GM23338 (cell line): ENCODE measurements at regions not wholly inside any gene's neighbourhood (a gene's known extent, or its start where the extent isn't known, plus 50 kb on each side); places are given as distances from the start of the nearest gene placed in this dataset.

Experiments used
- ATAC-seq: fragments of 200-7000 bp; cut with Tn5 transposase; 3 replicates; pipeline ENCODE4 v1.9.1; 2020
- DNase-seq: peaks from one replicate; pipeline ENCODE4 v3.0.0-alpha.2; 2015; ENCODE audit warnings: low spot score
- H2AFZ ChIP-seq: fragments of 200-600 bp; sonication (generic); 2 replicates; pipeline ENCODE4 v1.8.0; 2016; ENCODE audit warnings: antibody characterized with exemption, mild to moderate bottlenecking, moderate library complexity
- H3F3A ChIP-seq: fragments of 200-600 bp; sonication (generic); replicated peaks from 2 replicates; pipeline ENCODE4 v1.8.0; 2017; ENCODE audit warnings: antibody characterized with exemption, mixed run types, low read depth
- H3K27ac ChIP-seq: fragments of 200-600 bp; sonication (generic); 2 replicates; pipeline ENCODE4 v1.6.1; 2016; ENCODE audit warnings: low read depth
- H3K27me3 ChIP-seq: fragments of 200-600 bp; sonication (generic); 2 replicates; pipeline ENCODE4 v1.8.0; 2016; ENCODE audit warnings: mild to moderate bottlenecking, mixed run types, moderate library complexity; ENCODE audit not compliant: insufficient read depth
- H3K36me3 ChIP-seq: fragments of 200-600 bp; sonication (generic); 2 replicates; pipeline ENCODE4 v1.8.0; 2016; ENCODE audit warnings: mild to moderate bottlenecking; ENCODE audit not compliant: insufficient read depth
- H3K4me1 ChIP-seq: fragments of 200-600 bp; sonication (generic); 2 replicates; pipeline ENCODE4 v1.8.0; 2016; ENCODE audit warnings: mild to moderate bottlenecking, moderate library complexity; ENCODE audit not compliant: insufficient read depth
- H3K4me2 ChIP-seq: fragments of 200-600 bp; sonication (generic); 2 replicates; pipeline ENCODE4 v1.7.1; 2017; ENCODE audit warnings: mixed run types
- H3K4me3 ChIP-seq: fragments of 200-600 bp; sonication (generic); 2 replicates; pipeline ENCODE4 v1.6.1; 2016; ENCODE audit warnings: mixed run types
- H3K79me2 ChIP-seq: fragments of 200-600 bp; sonication (generic); replicated peaks from 2 replicates; pipeline ENCODE4 v1.8.0; 2017; ENCODE audit warnings: mild to moderate bottlenecking; ENCODE audit not compliant: insufficient read depth
- H3K9me2 ChIP-seq: fragments of 200-600 bp; sonication (generic); 2 replicates; pipeline ENCODE4 v1.8.0; 2017; ENCODE audit not compliant: insufficient read depth
- H4K20me1 ChIP-seq: fragments of 200-600 bp; sonication (generic); replicated peaks from 2 replicates; pipeline ENCODE4 v1.8.0; 2017; ENCODE audit warnings: mild to moderate bottlenecking; ENCODE audit not compliant: insufficient read depth
- H3K27ac Mint-ChIP-seq: 2 replicates; pipeline ENCODE4 v1.8.0; 2020; ENCODE audit warnings: inconsistent platforms, mild to moderate bottlenecking, moderate library complexity, mixed read lengths
- H3K27me3 Mint-ChIP-seq: 3 replicates; pipeline ENCODE4 v1.8.0; 2022; ENCODE audit warnings: low read depth, mild to moderate bottlenecking, moderate library complexity, mixed read lengths, inconsistent platforms; ENCODE audit not compliant: insufficient read depth, poor library complexity
- H3K36me3 Mint-ChIP-seq: 3 replicates; pipeline ENCODE4 v1.8.0; 2021; ENCODE audit warnings: low read depth, mild to moderate bottlenecking, inconsistent platforms, moderate library complexity, mixed read lengths
- H3K4me1 Mint-ChIP-seq: 3 replicates; pipeline ENCODE4 v1.8.0; 2020; ENCODE audit warnings: mild to moderate bottlenecking, inconsistent platforms, mixed read lengths
- H3K4me3 Mint-ChIP-seq: 3 replicates; pipeline ENCODE4 v1.8.0; 2021; ENCODE audit warnings: moderate library complexity, mild to moderate bottlenecking, inconsistent platforms, mixed read lengths
- H3K9me3 Mint-ChIP-seq: 3 replicates; pipeline ENCODE4 v1.8.0; 2020; ENCODE audit warnings: moderate library complexity, mild to moderate bottlenecking, inconsistent platforms, mixed read lengths
- CREB1 ChIP-seq: fragments of 250-450 bp; sonication (Bioruptor Pico); IDR thresholded peaks from 2 replicates; pipeline ENCODE4 v1.5.0; 2020; ENCODE audit warnings: low read depth, mild to moderate bottlenecking, moderate library complexity
- EZH2 ChIP-seq: fragments of 200-600 bp; sonication (generic); IDR thresholded peaks from one replicate; pipeline ENCODE4 v1.8.0; 2017; ENCODE audit warnings: antibody characterized with exemption, mild to moderate bottlenecking, low read depth; ENCODE audit not compliant: unreplicated experiment
- EZH2phosphoT487 ChIP-seq: fragments of 200-600 bp; sonication (generic); IDR thresholded peaks from one replicate; pipeline ENCODE4 v1.8.1; 2018; ENCODE audit warnings: antibody characterized with exemption; ENCODE audit not compliant: unreplicated experiment
- JUNB ChIP-seq: IDR thresholded peaks from one replicate; pipeline ENCODE4 v1.6.1; 2016; ENCODE audit warnings: antibody characterized with exemption; ENCODE audit not compliant: unreplicated experiment
- NANOG ChIP-seq: IDR thresholded peaks from 2 replicates; pipeline ENCODE4 v1.6.1; 2016; ENCODE audit warnings: antibody characterized with exemption, borderline replicate concordance
- POLR2AphosphoS5 ChIP-seq: IDR thresholded peaks from 2 replicates; pipeline ENCODE4 v1.6.1; 2016; ENCODE audit warnings: antibody characterized with exemption, low read depth
- STAT1 ChIP-seq: IDR thresholded peaks from one replicate; pipeline ENCODE4 v1.6.1; 2016; ENCODE audit warnings: antibody characterized with exemption; ENCODE audit not compliant: unreplicated experiment
- ZNF114 ChIP-seq: fragments of 250-450 bp; sonication (Bioruptor Pico); IDR thresholded peaks from 2 replicates; pipeline ENCODE4 v1.5.0; 2020; ENCODE audit warnings: mild to moderate bottlenecking, moderate library complexity
- ZNF331 ChIP-seq: fragments of 250-450 bp; sonication (Bioruptor Pico); IDR thresholded peaks from 2 replicates; pipeline ENCODE4 v1.5.0; 2020; ENCODE audit warnings: low read depth, mild to moderate bottlenecking, moderate library complexity
- TF ChIP-seq, protein P1 (sequence below), 2 experiments: fragments of 200-600 bp in 1 of 2; sonication (generic) in 1 of 2; conservative IDR thresholded peaks; 2 replicates each; pipeline versions ENCODE4 v1.5.1 to v1.6.1; 2016 to 2017; ENCODE audit warnings: antibody characterized with exemption in 2 of 2, low read depth in 2 of 2, mild to moderate bottlenecking in 2 of 2, moderate library complexity in 1 of 2
- TF ChIP-seq, protein P2 (sequence below): IDR thresholded peaks from 2 replicates; pipeline ENCODE4 v1.6.1; 2016; ENCODE audit warnings: antibody characterized with exemption
- TF ChIP-seq, protein P3 (sequence below): IDR thresholded peaks from one replicate; pipeline ENCODE4 v1.6.1; 2018; ENCODE audit warnings: antibody characterized with exemption; ENCODE audit not compliant: unreplicated experiment
- TF ChIP-seq, protein P4 (sequence below): fragments of 250-450 bp; sonication (Bioruptor Pico); IDR thresholded peaks from 2 replicates; pipeline ENCODE4 v1.5.0; 2020; ENCODE audit warnings: mild to moderate bottlenecking, moderate library complexity

DNA sequence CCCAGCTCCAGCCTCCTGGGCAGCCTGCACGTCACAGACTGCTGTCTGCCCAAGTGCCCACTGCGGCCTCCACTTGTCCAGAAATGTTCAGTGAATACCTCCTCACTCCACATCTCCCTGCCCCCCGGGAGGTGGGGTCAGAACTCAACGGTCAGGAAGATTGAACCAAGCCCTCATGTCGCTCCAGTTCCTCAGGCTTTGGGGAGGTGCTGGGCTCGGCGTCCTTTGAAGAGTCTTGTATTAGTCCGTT is 82.4 kb upstream of the LRPAP1 start:
- Mint-ChIP-seq H3K27me3 (peaks cover 11% of the 10 kb centered on the region), H3K9me3 (peaks cover 13% of the 10 kb centered on the region), H3K36me3 (no peaks in the 10 kb centered on the region; the same call in 2 of the 3 replicates), H3K27ac (no peak overlapping the region), H3K4me1 (peaks cover 7% of the 10 kb centered on the region), H3K4me3 (no peak overlapping the region)
- peaks cover 4% of the 10 kb centered on the region; the same call in 1 of the 2 replicates for H3F3A ChIP-seq
- H3K27me3 ChIP-seq = no peaks in the 10 kb centered on the region
- no peaks in the 10 kb centered on the region; the same call in 1 of the 2 replicates for H4K20me1 ChIP-seq
- no peaks in the 10 kb centered on the region for H3K36me3 ChIP-seq
- DNase-seq (no peak), ATAC-seq (no peak)
- no peaks in the 10 kb centered on the region for H3K79me2 ChIP-seq
- H3K4me2 ChIP-seq = no peak overlapping the region
- no peaks in the 10 kb centered on the region for H3K9me2 ChIP-seq
- no peak overlapping the region for H3K27ac ChIP-seq
- no peaks in the 10 kb centered on the region for H3K4me1 ChIP-seq
- H3K4me3 ChIP-seq = no peak overlapping the region
- no peak overlapping the region for H2AFZ ChIP-seq
- TF ChIP-seq STAT1 (no peak), NANOG (no peak), POLR2AphosphoS5 (no peak), CREB1 (CRISPR knock-in tag) (no peak), JUNB (no peak), ZNF114 (no peak), ZNF331 (CRISPR knock-in tag) (no peak), EZH2phosphoT487 (no peak), EZH2 (no peak)
- TF ChIP-seq, protein P1, sequence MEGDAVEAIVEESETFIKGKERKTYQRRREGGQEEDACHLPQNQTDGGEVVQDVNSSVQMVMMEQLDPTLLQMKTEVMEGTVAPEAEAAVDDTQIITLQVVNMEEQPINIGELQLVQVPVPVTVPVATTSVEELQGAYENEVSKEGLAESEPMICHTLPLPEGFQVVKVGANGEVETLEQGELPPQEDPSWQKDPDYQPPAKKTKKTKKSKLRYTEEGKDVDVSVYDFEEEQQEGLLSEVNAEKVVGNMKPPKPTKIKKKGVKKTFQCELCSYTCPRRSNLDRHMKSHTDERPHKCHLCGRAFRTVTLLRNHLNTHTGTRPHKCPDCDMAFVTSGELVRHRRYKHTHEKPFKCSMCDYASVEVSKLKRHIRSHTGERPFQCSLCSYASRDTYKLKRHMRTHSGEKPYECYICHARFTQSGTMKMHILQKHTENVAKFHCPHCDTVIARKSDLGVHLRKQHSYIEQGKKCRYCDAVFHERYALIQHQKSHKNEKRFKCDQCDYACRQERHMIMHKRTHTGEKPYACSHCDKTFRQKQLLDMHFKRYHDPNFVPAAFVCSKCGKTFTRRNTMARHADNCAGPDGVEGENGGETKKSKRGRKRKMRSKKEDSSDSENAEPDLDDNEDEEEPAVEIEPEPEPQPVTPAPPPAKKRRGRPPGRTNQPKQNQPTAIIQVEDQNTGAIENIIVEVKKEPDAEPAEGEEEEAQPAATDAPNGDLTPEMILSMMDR (conservative IDR thresholded peaks at IDR 0.05; ENCODE audit: low read depth in 2 of 2) = no peak
- TF ChIP-seq, protein P2, sequence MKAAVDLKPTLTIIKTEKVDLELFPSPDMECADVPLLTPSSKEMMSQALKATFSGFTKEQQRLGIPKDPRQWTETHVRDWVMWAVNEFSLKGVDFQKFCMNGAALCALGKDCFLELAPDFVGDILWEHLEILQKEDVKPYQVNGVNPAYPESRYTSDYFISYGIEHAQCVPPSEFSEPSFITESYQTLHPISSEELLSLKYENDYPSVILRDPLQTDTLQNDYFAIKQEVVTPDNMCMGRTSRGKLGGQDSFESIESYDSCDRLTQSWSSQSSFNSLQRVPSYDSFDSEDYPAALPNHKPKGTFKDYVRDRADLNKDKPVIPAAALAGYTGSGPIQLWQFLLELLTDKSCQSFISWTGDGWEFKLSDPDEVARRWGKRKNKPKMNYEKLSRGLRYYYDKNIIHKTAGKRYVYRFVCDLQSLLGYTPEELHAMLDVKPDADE = no peak
- TF ChIP-seq, protein P3, sequence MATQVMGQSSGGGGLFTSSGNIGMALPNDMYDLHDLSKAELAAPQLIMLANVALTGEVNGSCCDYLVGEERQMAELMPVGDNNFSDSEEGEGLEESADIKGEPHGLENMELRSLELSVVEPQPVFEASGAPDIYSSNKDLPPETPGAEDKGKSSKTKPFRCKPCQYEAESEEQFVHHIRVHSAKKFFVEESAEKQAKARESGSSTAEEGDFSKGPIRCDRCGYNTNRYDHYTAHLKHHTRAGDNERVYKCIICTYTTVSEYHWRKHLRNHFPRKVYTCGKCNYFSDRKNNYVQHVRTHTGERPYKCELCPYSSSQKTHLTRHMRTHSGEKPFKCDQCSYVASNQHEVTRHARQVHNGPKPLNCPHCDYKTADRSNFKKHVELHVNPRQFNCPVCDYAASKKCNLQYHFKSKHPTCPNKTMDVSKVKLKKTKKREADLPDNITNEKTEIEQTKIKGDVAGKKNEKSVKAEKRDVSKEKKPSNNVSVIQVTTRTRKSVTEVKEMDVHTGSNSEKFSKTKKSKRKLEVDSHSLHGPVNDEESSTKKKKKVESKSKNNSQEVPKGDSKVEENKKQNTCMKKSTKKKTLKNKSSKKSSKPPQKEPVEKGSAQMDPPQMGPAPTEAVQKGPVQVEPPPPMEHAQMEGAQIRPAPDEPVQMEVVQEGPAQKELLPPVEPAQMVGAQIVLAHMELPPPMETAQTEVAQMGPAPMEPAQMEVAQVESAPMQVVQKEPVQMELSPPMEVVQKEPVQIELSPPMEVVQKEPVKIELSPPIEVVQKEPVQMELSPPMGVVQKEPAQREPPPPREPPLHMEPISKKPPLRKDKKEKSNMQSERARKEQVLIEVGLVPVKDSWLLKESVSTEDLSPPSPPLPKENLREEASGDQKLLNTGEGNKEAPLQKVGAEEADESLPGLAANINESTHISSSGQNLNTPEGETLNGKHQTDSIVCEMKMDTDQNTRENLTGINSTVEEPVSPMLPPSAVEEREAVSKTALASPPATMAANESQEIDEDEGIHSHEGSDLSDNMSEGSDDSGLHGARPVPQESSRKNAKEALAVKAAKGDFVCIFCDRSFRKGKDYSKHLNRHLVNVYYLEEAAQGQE = no peak
- TF ChIP-seq, protein P4, sequence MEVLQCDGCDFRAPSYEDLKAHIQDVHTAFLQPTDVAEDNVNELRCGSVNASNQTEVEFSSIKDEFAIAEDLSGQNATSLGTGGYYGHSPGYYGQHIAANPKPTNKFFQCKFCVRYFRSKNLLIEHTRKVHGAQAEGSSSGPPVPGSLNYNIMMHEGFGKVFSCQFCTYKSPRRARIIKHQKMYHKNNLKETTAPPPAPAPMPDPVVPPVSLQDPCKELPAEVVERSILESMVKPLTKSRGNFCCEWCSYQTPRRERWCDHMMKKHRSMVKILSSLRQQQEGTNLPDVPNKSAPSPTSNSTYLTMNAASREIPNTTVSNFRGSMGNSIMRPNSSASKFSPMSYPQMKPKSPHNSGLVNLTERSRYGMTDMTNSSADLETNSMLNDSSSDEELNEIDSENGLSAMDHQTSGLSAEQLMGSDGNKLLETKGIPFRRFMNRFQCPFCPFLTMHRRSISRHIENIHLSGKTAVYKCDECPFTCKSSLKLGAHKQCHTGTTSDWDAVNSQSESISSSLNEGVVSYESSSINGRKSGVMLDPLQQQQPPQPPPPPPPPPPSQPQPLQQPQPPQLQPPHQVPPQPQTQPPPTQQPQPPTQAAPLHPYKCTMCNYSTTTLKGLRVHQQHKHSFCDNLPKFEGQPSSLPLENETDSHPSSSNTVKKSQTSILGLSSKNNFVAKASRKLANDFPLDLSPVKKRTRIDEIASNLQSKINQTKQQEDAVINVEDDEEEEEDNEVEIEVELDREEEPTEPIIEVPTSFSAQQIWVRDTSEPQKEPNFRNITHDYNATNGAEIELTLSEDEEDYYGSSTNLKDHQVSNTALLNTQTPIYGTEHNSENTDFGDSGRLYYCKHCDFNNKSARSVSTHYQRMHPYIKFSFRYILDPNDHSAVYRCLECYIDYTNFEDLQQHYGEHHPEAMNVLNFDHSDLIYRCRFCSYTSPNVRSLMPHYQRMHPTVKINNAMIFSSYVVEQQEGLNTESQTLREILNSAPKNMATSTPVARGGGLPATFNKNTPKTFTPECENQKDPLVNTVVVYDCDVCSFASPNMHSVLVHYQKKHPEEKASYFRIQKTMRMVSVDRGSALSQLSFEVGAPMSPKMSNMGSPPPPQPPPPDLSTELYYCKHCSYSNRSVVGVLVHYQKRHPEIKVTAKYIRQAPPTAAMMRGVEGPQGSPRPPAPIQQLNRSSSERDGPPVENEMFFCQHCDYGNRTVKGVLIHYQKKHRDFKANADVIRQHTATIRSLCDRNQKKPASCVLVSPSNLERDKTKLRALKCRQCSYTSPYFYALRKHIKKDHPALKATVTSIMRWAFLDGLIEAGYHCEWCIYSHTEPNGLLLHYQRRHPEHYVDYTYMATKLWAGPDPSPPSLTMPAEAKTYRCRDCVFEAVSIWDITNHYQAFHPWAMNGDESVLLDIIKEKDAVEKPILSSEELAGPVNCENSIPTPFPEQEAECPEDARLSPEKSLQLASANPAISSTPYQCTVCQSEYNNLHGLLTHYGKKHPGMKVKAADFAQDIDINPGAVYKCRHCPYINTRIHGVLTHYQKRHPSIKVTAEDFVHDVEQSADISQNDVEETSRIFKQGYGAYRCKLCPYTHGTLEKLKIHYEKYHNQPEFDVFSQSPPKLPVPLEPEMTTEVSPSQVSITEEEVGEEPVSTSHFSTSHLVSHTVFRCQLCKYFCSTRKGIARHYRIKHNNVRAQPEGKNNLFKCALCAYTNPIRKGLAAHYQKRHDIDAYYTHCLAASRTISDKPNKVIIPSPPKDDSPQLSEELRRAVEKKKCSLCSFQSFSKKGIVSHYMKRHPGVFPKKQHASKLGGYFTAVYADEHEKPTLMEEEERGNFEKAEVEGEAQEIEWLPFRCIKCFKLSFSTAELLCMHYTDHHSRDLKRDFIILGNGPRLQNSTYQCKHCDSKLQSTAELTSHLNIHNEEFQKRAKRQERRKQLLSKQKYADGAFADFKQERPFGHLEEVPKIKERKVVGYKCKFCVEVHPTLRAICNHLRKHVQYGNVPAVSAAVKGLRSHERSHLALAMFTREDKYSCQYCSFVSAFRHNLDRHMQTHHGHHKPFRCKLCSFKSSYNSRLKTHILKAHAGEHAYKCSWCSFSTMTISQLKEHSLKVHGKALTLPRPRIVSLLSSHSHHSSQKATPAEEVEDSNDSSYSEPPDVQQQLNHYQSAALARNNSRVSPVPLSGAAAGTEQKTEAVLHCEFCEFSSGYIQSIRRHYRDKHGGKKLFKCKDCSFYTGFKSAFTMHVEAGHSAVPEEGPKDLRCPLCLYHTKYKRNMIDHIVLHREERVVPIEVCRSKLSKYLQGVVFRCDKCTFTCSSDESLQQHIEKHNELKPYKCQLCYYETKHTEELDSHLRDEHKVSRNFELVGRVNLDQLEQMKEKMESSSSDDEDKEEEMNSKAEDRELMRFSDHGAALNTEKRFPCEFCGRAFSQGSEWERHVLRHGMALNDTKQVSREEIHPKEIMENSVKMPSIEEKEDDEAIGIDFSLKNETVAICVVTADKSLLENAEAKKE = no peak
